HG03139 (cell line): ENCODE measurements at regions not wholly inside any gene's neighbourhood (a gene's known extent, or its start where the extent isn't known, plus 50 kb on each side); places are given as distances from the start of the nearest gene placed in this dataset.
"Not testable (repeated sequence)": the region's sequence is repeated elsewhere in the genome, so short reads cannot be mapped to it uniquely, and the experiment has no call there.

Experiments used
- ATAC-seq: cut with Tn5 transposase; IDR thresholded peaks from one replicate; pipeline ENCODE4 v1.9.1; 2021; ENCODE audit not compliant: unreplicated experiment

DNA sequence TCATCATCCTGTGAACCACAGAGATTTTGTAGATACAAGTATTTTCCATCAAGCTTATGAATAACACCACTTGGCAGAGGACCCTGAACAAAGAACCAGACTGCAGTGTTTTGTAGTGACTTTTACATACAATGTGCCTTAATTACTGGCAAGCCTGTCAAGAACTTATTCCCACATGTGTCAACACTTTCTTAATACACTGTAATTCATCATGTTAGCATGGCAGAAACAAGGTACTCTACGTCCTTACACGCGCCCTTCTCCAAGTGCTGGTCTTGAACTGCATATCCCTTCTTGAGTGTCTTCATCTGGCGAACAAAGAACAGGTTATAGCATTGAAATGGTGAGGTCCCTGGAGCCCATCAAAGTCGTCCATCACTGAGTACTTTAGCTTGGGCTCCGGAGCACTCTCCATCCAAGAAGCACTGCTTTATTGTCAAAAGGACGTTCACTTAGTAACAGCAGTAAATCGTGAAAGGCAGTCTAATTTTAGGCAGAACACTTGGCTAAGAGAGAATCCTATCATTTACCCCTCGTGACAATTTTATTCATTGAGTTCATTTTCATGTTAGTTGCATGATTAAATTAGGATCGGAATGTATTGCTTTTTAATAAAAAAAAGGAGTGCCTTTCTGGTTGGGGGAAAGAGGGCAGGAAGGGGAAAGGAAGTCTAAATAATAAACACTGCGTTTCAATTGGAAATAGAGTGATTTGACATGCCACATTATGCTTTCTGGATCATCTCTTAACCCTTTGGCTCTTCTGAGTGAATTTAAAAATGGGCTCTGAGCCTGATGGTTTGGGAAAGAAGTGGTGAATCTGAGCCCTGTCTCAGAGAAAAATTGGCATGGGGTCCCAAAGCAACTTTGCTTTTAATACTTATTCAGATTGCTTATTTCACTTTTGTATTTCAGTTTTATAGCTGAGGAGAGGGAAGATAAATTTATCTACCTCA, 376.1 kb downstream of the DLEU7 start:
- ATAC-seq = no peak

DNA sequence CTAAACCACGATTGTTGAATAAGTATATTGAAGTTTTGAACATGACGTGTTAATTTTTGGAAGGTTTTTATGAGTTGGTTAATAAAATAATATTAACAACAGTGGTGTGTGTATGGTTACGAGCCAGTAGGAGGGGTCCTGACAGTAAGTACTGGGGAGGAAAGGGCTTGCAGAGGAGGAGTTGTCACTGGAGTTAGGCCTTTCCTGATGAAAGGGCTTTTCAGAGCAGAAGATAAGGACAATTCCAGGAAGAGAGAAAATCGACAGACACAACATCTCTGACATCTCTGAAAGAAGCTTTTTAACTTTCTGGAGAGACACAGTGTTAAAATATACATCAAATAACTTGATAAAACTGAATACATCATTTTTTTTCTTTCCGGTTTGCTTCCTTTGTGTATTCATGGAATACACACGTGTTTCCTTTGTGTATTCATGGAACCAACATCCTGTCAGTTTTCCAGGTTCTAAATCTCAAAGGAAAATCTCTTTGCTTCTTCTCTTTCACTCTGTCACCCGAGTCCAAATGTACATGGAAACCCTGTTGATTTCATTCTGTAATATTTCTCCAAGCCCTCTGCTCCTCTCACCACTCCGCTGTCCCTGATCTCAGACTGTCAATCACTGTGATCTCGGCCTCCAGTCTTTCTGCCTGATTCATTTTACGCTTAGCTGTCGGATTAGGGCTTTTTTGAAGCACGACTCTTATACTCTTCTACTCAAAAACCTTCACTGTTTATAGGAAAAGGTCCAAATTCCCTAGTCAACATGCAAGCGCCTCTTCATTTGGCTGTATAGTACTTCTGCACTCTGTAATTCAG, 374.4 kb downstream of the DLEU7 start:
- no peak for ATAC-seq

DNA sequence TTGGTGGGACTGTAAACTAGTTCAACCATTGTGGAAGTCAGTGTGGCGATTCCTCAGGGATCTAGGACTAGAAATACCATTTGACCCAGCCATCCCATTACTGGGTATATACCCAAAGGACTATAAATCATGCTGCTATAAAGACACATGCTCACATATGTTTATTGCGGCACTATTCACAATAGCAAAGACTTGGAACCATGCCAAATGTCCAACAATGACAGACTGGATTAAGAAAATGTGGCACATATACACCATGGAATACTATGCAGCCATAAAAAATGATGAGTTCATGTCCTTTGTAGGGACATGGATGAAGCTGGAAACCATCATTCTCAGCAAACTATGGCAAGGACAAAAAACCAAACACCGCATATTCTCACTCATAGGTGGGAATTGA, 370.4 kb downstream of the DLEU7 start:
- not testable (repeated sequence) for ATAC-seq

DNA sequence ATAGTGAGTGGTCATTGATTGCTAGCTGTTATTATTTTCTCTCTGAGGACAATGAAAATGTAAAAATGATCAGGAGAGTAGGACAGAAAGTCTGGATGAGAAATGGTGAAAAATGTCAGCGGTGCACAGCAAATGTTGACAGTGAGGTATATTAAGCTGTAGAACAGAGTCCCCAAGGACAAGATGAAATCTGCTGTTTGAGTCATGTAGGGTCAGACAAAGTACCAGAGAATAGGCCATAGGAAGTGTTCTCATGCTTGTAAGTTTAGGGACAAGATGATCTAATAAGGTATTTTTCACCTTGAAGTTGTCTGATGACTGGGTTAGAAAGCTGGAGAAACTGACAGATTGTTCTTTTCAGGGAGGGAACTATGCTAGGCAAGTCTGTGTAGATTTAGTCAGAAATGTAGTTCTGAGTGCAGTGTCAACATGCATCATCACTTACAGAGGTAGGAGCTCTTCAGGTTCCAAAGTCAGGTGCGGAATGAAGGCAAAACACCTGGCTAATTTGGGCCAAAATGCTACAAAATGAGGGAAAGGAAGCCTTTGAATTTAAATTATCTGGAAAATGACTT, 369.3 kb downstream of the DLEU7 start:
- no peak for ATAC-seq

DNA sequence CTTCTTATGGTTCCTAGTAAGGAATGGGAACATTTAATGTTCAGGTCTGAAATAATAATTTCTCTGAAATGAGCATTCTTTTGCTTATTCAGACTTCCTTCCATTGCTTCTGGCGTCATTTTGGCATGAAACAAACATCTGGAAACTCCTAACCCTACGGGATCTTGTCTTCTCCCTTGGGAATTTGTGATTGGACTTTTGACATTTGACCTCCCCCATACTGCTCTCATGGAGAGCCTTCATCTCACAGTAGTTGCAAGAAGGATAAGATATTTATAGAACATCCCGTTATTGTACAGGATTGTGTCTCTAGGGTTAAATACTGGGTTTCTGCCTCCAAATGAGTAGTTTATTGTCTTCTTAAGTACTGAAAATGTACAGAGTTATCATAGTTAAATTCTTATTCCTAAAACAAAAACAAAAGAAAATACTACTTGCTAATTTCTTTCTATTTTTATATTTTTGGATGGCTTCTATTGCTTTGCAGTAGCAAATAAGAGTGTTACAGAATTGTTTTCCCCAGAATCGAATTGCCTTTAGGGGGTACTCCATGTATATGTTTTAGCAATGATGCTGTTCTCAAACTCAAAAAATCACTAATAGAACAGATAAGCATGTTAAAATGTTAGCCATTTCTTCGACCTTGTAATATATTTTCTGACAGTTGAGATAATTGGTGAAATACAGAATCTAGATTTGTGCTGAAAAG, 366.8 kb downstream of the DLEU7 start:
- no peak for ATAC-seq

DNA sequence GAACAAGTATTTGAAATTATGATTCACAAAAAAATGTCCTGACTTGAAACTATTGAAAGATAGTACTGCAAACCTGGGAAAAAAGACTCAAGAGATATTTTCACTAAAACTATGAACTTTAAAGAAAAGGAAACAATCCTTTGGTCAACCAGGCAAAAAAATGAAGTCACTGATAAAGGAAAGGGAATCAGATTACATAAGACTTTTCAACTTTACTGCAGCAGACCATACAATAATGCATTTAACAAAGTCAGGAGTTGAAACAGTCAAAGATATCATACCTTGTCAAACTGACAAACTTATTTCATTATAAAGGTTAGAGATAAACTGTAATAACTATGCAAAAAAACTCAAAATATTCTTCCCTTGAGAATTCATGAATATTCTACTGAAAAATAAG, 361.6 kb downstream of the DLEU7 start:
- ATAC-seq = no peak

DNA sequence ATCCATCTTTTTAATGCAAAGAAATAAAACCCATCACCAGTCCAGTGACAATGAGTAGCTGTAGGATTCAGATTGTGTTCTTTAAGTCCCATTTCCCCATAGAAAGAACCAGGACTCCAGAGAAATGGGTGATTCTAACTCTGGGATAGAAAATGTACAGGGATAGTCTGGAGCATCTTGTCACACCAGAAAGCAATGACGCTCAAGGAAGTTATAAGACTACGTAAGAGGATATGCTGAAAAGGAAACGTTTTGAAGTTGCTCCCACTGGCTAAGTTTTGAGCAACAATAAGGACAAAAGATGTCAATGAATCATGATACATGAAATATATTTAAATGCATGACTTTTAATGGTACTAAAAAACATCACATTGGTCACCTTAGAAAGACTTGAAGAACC, 360.1 kb downstream of the DLEU7 start:
- ATAC-seq = no peak

DNA sequence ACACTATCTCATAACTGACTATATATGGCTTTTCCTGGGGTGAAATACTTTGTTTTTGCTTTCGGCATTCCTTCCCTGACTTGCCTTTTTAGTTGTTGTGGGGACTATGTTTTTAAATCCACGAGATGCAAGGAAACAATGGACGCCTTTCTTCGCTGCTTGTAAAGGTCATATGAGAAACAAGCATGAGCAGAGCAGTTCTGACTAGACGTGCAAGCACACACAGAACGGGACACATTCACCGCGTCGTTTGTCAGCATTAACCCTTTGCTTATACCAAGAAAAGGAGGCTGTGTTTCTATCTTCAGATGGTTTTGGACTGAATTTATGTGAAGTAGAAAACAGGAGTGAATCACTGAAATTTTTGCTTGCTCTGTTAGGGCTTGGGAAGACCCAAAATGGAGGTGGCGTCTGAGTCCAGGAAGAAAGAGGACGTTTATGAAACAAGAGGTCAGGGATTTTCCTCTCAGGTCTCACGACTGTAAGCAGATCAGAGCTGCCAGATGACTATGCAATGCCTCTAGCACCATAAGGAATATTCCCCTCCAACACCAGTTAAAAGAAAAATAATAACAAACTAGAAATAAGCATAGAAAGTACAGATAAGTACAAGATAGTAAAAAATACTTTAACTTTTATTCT, 358.9 kb downstream of the DLEU7 start:
- ATAC-seq = no peak

DNA sequence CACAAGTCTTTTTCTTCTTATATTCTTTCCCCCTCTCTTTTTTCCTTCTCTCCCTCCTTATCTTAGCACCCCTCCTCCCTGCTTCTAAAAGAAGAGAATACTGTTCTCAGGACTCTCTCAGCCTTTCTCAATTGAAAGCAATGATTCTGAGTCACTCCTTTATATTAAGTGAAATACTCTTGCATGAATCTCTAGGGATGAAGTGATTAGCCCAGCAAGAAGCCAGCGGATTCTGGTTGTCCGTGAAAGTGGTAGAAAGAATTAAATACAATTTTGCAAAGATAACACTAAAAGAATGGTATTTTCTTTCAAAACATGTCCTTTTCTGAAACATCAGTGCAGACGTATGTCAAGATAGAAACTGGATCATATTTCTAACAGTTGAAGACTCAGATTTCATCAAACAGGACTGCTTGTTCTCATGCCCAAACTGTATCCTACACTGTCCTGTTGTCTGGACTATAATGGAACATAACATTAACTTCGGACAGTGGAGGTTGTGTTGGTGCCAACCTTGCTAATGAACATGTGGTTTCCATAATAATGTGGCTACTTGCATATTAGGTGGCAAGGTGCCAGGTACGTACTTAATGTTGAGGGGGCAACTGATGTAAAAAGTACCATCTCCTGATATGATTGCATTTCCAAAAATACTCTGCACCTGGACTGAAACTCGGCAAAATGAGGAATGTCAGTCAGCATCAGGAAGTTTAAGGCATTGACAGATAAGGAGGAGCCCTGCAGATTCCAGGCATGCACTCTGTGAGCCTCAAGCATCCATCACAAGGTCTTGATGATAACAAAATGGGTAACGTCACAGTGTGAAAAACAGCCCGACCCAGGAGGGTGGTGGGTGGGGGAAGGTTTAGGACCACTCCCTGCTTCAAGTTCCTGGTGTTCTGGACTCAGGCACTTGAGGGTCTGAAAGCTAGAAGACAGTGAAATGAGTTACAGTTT, 357.2 kb downstream of the DLEU7 start:
- no peak for ATAC-seq

DNA sequence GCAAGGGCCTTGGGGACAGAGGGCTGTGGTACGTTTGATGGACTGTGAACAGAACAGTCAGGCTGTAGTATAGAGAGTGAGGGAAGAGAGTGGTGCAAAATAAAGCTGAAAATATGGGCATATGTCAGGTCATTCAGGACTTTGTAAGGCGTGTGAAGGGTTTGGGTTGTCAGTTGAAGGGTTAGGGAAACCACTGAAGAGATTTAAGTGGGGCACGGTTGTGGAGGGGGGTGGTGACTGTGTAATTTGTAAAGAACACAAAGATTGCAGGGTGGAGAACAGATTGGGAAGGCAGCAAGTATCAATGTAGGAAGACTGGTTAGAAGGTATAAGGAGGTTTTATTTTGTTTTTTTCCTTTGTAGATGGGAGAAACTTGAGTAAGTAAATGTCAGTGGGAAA, 349.8 kb downstream of the DLEU7 start:
- no peak for ATAC-seq

DNA sequence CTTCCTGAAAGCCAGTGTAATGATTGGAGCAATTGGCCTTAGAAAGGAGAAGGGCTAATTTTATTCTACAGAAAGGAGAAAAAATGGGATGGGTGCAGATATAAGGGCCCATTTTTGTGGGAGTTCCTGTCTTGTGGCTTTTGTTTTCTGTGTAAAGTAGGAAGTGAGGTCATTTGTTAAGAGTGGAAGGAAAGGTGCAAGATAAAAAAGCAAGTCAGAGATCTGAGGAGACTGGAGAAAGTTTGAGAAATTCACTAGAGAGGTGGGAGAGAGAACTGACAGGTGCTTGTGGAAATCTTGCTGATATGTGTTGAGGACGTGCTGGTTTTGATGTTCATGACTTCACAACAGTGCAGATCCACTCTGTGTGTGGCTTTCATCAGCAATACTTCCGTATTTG, 349.4 kb downstream of the DLEU7 start:
- no peak for ATAC-seq

DNA sequence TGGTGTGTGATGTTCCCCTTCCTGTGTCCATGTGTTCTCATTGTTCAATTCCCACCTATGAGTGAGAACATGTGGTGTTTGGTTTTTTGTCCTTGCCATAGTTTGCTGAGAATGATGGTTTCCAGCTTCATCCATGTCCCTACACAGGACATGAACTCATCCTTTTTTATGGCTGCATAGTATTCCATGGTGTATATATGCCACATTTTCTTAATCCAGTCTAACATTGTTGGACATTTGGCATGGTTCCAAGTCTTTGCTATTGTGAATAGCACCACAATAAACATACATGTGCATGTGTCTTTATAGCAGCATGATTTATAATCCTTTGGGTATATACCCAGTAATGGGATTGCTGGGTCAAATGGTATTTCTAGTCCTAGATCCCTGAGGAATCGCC, 340.3 kb downstream of the DLEU7 start:
- not testable (repeated sequence) for ATAC-seq

DNA sequence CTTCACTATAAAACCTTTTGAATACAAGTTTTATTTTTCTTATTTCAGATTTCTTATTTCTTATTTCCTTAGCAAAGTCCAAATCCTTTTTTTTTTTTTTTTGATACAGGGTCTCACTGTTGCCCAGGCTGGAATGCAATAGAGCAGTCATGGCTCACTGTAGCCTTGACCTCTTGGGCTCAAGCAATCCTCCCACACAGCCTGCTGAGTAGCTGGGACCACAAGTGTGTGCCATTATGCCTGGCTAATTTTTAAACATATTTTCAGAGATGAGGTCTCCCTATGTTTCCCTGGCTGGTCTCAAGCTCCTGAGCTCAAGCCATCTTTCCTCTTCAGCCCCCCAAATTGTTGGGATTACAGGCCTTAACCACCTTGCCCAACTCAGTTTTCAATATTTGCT, 334.3 kb downstream of the DLEU7 start:
- no peak for ATAC-seq

DNA sequence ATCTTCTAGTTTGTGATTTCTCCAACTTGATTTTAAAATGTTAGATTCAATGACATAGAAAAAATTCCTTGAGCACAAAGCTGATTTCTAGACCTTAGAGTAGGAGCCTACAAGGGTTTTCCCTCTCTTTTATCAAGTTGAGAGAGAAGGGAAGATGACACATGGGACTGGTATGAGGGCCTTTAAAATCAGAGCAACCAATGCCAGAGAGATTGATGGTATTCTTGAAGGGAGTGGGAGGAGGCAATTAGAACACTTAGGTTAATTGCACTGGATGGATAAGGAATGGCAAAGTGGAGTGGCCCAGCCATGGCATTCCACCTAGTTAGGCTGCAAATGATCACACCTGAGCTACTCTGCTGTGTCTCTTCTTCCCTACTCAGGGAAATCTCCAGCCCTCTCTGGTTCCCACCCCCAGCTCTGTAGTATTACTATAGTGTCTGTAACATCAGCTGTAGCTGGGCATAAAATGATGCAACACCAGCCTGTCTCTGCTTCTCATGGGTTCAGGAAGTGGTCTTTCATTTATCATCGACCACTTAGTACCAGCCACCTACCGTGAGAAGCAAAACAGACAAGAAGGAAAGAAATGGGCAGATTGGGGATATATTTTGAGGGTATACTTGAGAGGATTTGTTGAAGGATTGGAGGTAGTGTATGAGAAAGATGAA, 333.6 kb downstream of the DLEU7 start:
- no peak for ATAC-seq

DNA sequence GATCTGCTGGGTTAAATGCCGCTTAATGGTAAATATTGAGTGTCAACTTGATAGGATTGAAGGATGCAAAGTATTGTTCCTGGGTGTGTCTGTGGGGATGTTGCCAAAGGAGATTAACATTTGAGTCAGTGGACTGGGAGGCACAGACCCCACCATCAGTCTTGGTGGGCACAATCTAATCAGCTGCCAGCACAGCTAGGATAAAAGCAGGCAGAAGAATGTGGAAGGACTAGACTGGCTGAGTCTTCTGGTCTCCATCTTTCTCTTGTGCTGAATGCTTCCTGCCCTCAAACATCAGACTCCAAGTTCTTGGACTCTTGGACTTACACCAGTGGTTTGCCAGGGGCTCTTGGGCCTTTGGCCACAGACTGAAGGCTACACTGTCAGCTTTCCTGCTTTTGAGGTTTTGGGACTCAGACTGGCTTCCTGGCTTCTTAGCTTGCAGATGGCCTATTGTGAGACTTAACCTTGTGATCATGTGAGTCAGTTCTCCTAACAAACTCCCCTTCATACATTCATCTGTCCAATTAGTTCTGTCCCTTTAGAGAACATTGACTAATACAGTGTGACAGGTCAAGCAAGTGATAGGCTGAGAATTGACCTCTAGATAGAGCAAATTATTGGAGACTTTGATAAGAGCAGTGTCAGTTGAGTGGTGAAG, 332.5 kb downstream of the DLEU7 start:
- not testable (repeated sequence) for ATAC-seq

DNA sequence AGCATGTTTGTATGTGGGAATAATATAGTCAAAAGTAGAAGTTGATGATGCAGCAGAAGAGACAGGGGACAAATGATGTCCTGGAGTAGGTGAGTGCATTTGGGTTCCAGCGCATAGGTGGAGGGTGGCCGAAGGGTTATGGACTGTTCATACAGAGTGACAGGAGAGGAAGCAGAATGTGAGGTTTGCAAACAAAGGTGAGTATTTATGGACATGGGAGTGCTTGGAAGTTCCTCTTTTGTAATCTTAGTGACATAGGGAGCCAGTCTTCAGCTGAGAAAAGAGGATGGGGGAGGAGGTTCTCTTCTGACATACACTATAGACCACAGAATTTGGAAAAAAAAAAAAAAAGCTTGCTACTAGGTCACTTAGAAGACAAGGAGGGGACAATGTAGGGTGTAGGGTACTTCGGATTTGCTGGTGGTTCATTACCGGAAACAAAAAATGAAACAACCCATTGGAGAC, 331.6 kb downstream of the DLEU7 start:
- peak; percentile 49 for ATAC-seq

DNA sequence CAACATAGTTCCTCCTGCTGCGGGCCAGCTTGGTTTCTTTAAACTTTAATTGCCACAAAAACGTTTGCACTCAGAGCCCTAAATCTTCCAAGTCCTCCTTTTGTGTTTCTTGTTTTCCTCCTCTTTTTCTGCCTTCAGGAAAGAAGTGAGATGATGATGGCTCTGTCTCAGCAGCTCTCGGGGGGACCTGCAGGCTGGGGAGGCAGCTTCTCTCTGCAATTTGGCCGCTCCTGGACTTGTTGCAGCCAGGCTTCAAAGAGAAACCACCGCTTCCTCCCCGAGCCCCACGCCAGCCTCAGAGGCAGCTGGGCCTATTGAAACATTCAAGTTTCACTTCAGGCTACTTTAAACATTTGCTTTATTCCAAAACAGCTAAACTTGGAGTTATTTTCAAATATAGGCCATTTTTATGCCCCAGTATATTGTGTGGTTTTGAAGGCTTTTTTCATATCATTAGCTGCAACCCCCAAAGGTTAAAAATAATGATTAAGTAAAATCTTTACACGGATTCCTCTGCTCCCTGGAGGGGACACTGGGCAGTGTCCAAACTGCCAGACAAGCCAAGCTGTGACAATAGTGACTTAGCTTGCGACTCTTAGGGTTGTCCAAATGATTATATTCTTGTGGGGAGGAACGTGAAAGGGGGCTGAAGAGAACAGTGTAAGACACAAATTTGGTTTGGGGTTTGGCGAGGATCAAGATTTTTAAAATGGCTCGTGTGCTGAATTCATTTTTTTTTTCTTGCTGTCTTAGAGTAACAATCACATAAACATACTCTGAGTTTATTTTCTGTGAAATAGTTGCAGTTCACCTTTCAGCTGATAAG, 330.8 kb downstream of the DLEU7 start:
- ATAC-seq = peak; percentile 79
